HG02885 (cell line): ENCODE measurements at regions not wholly inside any gene's neighbourhood (a gene's known extent, or its start where the extent isn't known, plus 50 kb on each side); places are given as distances from the start of the nearest gene placed in this dataset.
"Not testable (repeated sequence)": the region's sequence is repeated elsewhere in the genome, so short reads cannot be mapped to it uniquely, and the experiment has no call there.

Experiments used
- ATAC-seq: cut with Tn5 transposase; IDR thresholded peaks from one replicate; pipeline ENCODE4 v1.9.1; 2021; ENCODE audit warnings: mild to moderate bottlenecking; ENCODE audit not compliant: unreplicated experiment, poor library complexity

DNA sequence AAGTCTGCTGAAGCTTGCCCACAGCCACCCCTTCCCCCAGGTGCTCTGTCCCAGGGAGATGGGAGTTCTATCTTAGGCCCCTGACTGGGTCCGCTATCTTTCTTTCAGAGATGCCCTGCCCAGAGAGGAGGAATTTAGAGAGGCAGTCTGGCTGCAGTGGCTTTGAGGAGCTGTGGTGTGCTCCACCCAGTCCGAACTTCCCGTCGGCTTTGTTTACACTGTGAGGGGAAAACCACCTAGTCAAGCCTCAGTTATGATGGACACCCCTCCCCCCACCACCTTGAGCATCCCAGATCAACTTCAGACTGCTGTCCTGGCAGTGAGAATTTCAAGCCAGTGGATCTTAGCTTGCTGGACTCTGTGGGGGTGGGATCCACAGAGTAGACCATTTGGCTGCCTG, 118.3 kb upstream of the ZEB2 start:
- not testable (repeated sequence) for ATAC-seq

DNA sequence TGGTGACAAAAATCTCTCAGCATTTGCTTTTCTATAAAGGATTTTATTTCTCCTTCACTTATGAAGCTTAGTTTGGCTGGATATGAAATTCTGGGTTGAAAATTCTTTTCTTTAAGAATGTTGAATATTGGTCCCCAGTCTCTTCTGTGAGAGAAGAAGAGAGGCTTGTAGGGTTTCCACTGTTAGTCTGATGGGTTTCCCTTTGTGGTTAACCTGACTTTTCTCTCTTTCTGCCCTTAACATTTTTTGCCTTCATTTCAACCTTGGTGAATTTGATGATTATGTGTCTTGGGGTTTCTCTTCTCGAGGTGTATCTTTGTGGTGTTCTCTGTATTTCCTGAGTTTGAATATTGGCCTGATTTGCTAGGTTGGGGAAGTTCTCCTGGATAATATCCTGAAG, 116.9 kb upstream of the ZEB2 start:
- ATAC-seq, result not testable (repeated sequence)

DNA sequence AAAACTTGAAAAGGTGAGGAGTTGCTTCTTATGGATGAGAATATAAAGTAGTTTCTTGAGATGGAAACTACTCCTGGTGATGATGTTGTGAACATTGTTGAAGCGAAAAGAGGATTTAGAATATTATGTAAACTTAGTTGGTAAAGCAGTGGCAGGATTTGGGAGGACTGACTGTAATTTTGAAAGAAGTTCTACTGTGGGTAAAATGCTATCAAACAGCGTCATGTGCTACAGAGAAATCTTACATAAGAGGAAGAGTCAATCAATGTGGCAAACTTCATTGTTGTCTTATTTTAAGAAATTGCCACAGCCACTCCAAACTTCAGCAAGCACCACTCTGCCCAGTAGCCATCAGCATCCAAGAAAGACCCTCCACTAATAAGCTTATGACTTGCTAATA, 112.9 kb upstream of the ZEB2 start:
- ATAC-seq, result no peak

DNA sequence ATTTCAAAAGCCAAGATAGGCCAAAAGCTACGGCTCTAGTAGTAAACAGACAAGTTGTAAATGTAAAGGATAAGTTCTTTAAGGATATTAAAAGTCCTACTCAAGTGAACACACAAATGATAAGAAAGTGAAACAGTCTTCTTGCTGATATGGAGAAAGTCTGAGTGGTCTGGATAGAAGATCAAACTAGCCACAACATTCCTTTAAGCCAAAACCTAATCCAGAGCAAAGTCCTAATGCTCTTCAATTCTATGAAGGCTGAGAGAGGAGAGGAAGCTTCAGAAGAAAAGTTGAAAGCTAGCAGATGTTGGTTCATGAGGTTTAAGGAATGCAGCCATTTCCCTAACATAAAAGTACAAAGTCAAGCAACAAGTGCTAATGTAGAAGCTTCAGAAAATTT, 111.7 kb upstream of the ZEB2 start:
- ATAC-seq, result no peak

- ATAC-seq, result peak; percentile 90
Observed at GRCh38 chr2:144630459-144631215, 110.7 kb upstream of the ZEB2 start.

DNA sequence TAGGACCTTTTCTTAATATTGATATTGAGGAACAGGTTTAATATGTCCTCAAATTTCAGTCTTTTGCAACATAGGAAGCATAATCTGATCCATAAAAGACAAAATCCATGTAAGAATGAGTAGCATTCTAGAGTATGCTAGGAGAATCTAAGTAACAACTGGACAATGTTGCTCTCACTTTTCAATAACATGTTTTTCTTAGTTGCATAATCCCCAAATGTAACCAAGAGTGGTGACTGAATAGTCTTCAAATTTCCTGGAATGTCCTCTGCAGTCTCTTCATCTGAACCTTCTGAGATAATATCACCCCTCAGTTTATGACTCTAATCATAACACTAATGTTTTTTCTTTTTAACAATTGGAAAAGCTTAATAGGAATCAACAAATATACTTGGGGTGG, 110.0 kb upstream of the ZEB2 start:
- no peak for ATAC-seq

GRCh38 chr2:144628566-144628965, 108.6 kb upstream of the ZEB2 start:
- ATAC-seq, result no peak

- no peak for ATAC-seq
Observed at GRCh38 chr2:144625626-144626025, 105.7 kb upstream of the ZEB2 start.

GRCh38 chr2:144625226-144625625, 105.3 kb upstream of the ZEB2 start:
- ATAC-seq, result no peak

DNA sequence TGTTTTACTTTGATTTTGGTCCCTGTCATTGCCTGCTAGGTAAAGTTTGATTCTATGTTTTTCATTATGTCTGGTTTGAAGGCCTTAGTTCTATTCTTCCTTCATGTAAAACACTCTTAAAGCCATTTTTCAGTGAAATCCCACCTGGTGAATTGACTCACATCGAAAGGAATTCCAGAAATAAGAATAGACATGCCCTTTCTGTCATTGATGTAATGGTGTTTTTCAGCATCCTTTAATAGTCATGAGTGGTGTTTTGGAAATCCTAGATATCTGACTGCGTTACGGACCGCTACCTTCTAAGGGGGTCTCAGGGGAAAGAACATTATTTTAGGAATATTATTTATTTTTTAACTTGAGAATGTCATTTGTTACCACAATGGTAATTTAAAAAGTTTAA, 104.5 kb upstream of the ZEB2 start:
- ATAC-seq, result no peak

GRCh38 chr2:144622373-144622772, 102.5 kb upstream of the ZEB2 start:
- not testable (repeated sequence) for ATAC-seq

GRCh38 chr2:144621266-144621665, 101.3 kb upstream of the ZEB2 start:
- ATAC-seq, result no peak

DNA sequence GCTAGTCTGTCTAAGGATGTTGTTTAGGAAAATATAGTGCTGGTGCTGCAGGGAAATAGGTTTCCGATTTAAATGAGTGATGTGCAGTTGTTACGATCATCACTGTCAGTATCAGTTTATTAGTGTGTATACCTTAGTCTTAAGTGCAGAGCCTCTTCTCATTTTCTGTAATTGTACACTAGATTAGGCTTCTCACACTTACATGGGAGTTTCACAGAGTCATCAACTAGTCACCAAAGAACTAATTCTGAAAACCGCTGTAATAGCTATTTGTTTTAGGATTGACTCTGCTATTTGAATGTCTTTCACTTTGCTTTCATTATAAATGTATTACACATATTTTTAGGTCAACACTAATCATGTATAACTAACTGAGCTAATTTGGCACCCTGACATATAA, 99.8 kb upstream of the ZEB2 start:
- no peak for ATAC-seq

DNA sequence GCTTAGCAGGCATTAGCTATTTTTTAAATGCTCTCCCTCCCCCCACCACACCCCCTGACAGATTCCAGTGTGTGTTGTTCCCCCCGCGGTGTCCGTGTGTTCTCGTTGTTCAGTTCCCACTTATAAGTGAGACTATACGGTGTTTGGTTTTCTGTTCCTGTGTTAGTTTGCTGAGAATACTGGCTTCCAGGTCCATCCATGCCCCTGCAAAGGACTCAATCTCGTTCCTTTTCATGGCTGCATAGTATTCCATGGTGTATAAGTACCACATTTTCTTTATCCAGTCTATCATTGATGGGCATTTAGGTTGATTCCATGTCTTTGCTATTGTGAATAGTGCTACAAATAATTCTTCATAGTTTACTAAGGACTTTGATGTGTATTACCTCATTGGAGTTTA, 97.3 kb upstream of the ZEB2 start:
- ATAC-seq, result not testable (repeated sequence)

DNA sequence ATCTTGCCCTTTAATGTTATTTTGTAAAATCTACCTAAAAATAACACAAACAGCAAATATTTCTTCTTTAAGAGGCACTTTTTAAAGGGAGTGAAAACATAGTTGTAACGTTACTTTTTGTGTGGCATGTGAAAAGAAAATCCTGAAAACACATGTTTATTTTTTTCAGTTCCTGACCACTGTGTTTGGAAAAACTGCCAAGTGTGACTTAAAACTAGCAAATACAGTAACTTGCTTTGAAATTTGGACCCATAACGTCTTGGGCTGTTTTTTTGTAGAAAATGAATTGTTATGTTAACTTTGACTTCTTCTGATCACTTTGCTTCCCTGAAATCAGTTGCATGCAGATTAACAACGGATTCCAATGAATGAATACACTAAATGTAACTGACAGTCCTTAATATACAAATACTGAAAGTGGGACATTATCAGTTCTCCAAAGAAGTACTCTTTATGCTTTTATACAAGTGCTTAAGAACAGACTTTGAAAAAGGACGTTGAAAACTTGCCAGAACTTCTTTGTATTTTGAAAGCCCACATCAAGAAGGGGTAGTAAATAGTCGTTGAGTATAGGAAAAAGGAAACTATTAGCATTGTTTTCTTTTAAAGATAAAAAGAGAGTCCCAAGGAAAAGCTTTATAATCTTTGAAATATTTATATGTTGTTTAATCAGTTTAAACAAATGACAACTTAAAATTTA, 96.1 kb upstream of the ZEB2 start:
- ATAC-seq, result no peak

DNA sequence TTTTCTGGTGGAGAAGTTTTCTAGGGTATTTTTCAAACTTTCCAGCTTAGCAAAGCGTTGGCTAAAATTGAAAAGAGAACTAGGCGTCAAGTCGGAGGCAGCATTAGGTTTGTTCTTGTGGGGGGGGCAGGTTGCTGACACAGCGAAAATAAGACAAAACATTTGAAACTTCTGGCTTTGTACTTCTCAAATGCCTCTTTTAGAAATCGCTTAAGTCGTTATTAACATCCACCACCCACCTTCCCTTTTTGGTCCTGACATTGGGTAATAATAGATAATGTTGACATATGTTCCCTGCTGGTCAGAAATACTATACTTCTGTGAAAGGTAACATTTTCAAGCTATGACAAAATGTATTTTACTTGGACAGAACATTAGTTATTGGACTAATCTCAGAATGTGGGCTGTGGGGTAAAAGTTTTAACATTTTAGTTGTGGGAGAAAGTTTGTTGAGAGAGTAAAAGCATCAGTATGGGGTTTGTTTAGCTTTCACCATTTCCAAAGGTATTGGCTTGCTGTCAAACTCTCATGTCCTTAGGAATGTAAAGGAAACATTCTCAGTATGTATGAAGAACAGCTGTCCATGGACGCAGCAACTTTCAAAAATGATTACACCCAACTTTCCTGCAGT, 88.1 kb upstream of the ZEB2 start:
- ATAC-seq, result no peak

- no peak for ATAC-seq
Observed at GRCh38 chr2:144607099-144607498, 87.2 kb upstream of the ZEB2 start.

GRCh38 chr2:144606466-144607095, 86.7 kb upstream of the ZEB2 start:
- no peak for ATAC-seq

GRCh38 chr2:144605231-144605840, 85.4 kb upstream of the ZEB2 start:
- no peak for ATAC-seq

DNA sequence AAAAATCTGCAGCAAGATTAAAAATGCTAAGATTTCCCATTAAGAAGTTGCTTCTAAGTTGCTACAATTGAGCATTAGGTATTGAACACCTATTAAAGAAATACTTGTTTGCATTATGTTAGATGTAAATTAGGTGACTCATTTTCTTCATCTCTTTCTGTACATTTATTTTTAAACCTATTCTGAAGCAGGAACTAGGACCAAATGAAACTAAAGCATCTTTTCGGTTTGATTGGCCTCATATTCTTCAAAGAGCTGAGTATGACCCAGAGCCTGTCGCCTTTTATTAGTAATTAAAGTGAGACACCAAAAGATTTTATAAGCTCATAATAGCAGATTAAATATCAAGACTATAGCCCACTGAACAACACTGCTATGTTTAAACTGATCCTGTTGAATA, 83.4 kb upstream of the ZEB2 start:
- no peak for ATAC-seq

- ATAC-seq, result no peak
Observed at GRCh38 chr2:144598906-144599305, 79.0 kb upstream of the ZEB2 start.
